Suprapubic skin (tissue), 4 donors: ENCODE measurements at regions not wholly inside any gene's neighbourhood (a gene's known extent, or its start where the extent isn't known, plus 50 kb on each side); places are given as distances from the start of the nearest gene placed in this dataset.

ENCODE experiments used
- POLR2A ChIP-seq, 2 donors: fragments of 450-650 bp; IDR thresholded peaks; one replicate each; pipeline ENCODE4 v1.6.1; 2017; ENCODE audit warnings: antibody characterized with exemption in 2 of 2, mild to moderate bottlenecking in 2 of 2, moderate library complexity in 2 of 2
- POLR2AphosphoS5 ChIP-seq, 3 donors: sonication (generic); formaldehyde crosslinking; IDR thresholded peaks; one replicate each; pipeline ENCODE4 v1.6.1; 2017; ENCODE audit warnings: antibody characterized with exemption in 3 of 3
- TF ChIP-seq, protein P1 (sequence below), 2 donors: fragments of 200-600 bp in 1 of 2; fragments of 450-650 bp in 1 of 2; sonication (generic) in 1 of 2; IDR thresholded peaks; one replicate each; pipeline ENCODE4 v1.5.1; 2016 to 2019; ENCODE audit warnings: antibody characterized with exemption in 2 of 2, mild to moderate bottlenecking in 1 of 2, moderate library complexity in 1 of 2

DNA sequence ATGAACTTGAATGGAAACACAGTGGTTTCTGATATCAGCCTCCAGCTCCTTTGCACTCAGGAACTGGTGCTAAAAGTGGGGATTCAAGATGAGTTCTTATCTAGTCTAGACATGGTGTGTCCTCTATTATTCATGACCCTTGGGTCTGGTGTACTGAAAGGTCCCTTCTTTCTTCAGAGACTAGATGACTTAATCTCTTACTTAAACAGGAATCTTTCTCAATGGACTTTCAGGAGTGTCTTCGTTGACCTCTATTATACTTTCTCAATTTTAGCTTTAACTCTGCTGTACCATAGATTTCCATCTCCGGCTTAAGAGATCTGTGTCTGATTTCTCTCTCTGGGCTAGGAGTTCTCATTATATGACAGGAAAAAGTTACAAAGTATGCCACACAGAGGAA is 83.5 kb upstream of the INHBA start:
- TF ChIP-seq, protein P1, sequence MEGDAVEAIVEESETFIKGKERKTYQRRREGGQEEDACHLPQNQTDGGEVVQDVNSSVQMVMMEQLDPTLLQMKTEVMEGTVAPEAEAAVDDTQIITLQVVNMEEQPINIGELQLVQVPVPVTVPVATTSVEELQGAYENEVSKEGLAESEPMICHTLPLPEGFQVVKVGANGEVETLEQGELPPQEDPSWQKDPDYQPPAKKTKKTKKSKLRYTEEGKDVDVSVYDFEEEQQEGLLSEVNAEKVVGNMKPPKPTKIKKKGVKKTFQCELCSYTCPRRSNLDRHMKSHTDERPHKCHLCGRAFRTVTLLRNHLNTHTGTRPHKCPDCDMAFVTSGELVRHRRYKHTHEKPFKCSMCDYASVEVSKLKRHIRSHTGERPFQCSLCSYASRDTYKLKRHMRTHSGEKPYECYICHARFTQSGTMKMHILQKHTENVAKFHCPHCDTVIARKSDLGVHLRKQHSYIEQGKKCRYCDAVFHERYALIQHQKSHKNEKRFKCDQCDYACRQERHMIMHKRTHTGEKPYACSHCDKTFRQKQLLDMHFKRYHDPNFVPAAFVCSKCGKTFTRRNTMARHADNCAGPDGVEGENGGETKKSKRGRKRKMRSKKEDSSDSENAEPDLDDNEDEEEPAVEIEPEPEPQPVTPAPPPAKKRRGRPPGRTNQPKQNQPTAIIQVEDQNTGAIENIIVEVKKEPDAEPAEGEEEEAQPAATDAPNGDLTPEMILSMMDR (IDR thresholded peaks at IDR 0.05) = no peak
- TF ChIP-seq POLR2AphosphoS5 (IDR thresholded peaks at IDR 0.05) (no peak), POLR2A (IDR thresholded peaks at IDR 0.05) (no peak)
